IMR-90 (cell line): ENCODE measurements at regions not wholly inside any gene's neighbourhood (a gene's known extent, or its start where the extent isn't known, plus 50 kb on each side); places are given as distances from the start of the nearest gene placed in this dataset.

Source experiments
- ATAC-seq: fragments of 200-7000 bp; cut with Tn5 transposase; 2 replicates; pipeline ENCODE4 v1.9.1; 2020; ENCODE audit warnings: low read depth, mild to moderate bottlenecking, moderate library complexity
- BruUV-seq: library from RNA; stranded (reverse); fragments of 400-500 nt; replicated peaks from 2 replicates; lab custom pipeline; 2021; lab: Mats Ljungman, UMichigan
- CTCF ChIA-PET: fragments of 300-600 bp; formaldehyde crosslinking; extraction: SDS; loops from one replicate; lab custom pipeline; 2021; ENCODE audit warnings: antibody characterized with exemption; lab: Yijun Ruan, JAX
- POLR2A ChIA-PET: fragments of 300-600 bp; sonication (Branson Sonifier 250); formaldehyde crosslinking; loops from one replicate; lab custom pipeline; 2022; ENCODE audit warnings: antibody characterized with exemption; ENCODE audit not compliant: unreplicated experiment; lab: Charles Lee
- DNase-seq: peaks from one replicate; pipeline ENCODE4 v3.0.0; 2013
- H2AFZ ChIP-seq: replicated peaks from 2 replicates; pipeline ENCODE3; 2013; ENCODE audit warnings: low read length, mild to moderate bottlenecking; ENCODE audit not compliant: poor library complexity
- H2AK5ac ChIP-seq: 2 replicates; pipeline ENCODE4 v1.6.1; 2013; ENCODE audit warnings: low read depth, low read length, inconsistent platforms
- H2AK9ac ChIP-seq: replicated peaks from 2 replicates; pipeline ENCODE3; 2013; ENCODE audit warnings: mild to moderate bottlenecking, low read depth, low read length, moderate library complexity; ENCODE audit not compliant: poor library complexity
- H2BK120ac ChIP-seq: 2 replicates; pipeline ENCODE4 v1.6.1; 2013; ENCODE audit warnings: low read depth, low read length, inconsistent platforms
- H2BK15ac ChIP-seq: 3 replicates; pipeline ENCODE4 v1.6.1; 2013; ENCODE audit warnings: low read depth, low read length, inconsistent platforms
- H2BK20ac ChIP-seq: 2 replicates; pipeline ENCODE4 v1.6.1; 2013; ENCODE audit warnings: low read depth, mild to moderate bottlenecking, inconsistent platforms, low read length, moderate library complexity
- H2BK5ac ChIP-seq: 2 replicates; pipeline ENCODE4 v1.6.1; 2013; ENCODE audit warnings: mild to moderate bottlenecking, low read depth, low read length, inconsistent platforms; ENCODE audit not compliant: poor library complexity, severe bottlenecking
- H3K14ac ChIP-seq: replicated peaks from 2 replicates; pipeline ENCODE4 v1.6.1; 2013; ENCODE audit warnings: low read depth, low read length, inconsistent platforms
- H3K18ac ChIP-seq: 2 replicates; pipeline ENCODE4 v1.6.1; 2013; ENCODE audit warnings: low read depth, low read length, control low read depth
- H3K23ac ChIP-seq: 2 replicates; pipeline ENCODE4 v1.6.1; 2013; ENCODE audit warnings: low read depth, low read length, inconsistent platforms
- H3K27ac ChIP-seq: 2 replicates; pipeline ENCODE4 v1.5.1; 2013; ENCODE audit warnings: mild to moderate bottlenecking, control low read depth, low read length; ENCODE audit not compliant: insufficient read depth
- H3K27me3 ChIP-seq: 2 replicates; pipeline ENCODE4 v1.6.1; 2013; ENCODE audit warnings: low read length; ENCODE audit not compliant: control insufficient read depth, insufficient read depth
- H3K36me3 ChIP-seq: 2 replicates; pipeline ENCODE4 v1.6.1; 2013; ENCODE audit warnings: low read length, mixed read lengths; ENCODE audit not compliant: control insufficient read depth, insufficient read depth
- H3K4ac ChIP-seq: 2 replicates; pipeline ENCODE4 v1.6.1; 2013; ENCODE audit warnings: low read depth, low read length, inconsistent platforms
- H3K4me1 ChIP-seq: 2 replicates; pipeline ENCODE4 v1.6.1; 2013; ENCODE audit warnings: low read length, mixed read lengths; ENCODE audit not compliant: control insufficient read depth, insufficient read depth
- H3K4me2 ChIP-seq: 2 replicates; pipeline ENCODE4 v1.6.1; 2013; ENCODE audit warnings: low read depth, mild to moderate bottlenecking, control low read depth, low read length, moderate library complexity
- H3K4me3 ChIP-seq: 2 replicates; pipeline ENCODE4 v1.5.1; 2013; ENCODE audit warnings: low read depth, mild to moderate bottlenecking, control low read depth, low read length, moderate library complexity; ENCODE audit not compliant: insufficient read depth
- H3K56ac ChIP-seq: 2 replicates; pipeline ENCODE4 v1.6.1; 2013; ENCODE audit warnings: low read length, inconsistent platforms; ENCODE audit not compliant: insufficient read depth; ENCODE audit errors: extremely low read depth
- H3K79me1 ChIP-seq, 2 experiments: 2 replicates each; pipeline ENCODE4 v1.6.1; 2013; ENCODE audit warnings: low read length in 2 of 2, inconsistent platforms in 1 of 2, low read depth in 1 of 2
- H3K9ac ChIP-seq: 2 replicates; pipeline ENCODE4 v1.6.1; 2013; ENCODE audit warnings: low read depth, low read length, control low read depth
- H3K9me1 ChIP-seq: 2 replicates; pipeline ENCODE4 v1.6.1; 2013; ENCODE audit warnings: low read length, inconsistent platforms; ENCODE audit not compliant: insufficient read depth
- H3K9me3 ChIP-seq: 2 replicates; pipeline ENCODE4 v1.6.1; 2013; ENCODE audit warnings: low read length; ENCODE audit not compliant: control insufficient read depth, insufficient read depth
- H4K20me1 ChIP-seq: 2 replicates; pipeline ENCODE4 v1.6.1; 2013; ENCODE audit warnings: low read length, inconsistent platforms; ENCODE audit not compliant: insufficient read depth
- H4K5ac ChIP-seq: 2 replicates; pipeline ENCODE4 v1.6.1; 2013; ENCODE audit warnings: mild to moderate bottlenecking, low read depth, low read length, control low read depth
- H4K8ac ChIP-seq, 2 experiments: 2 replicates each; pipeline ENCODE4 v1.6.1; 2013; ENCODE audit warnings: low read depth in 2 of 2, low read length in 2 of 2, control low read depth in 1 of 2, inconsistent platforms in 1 of 2
- H4K91ac ChIP-seq: 2 replicates; pipeline ENCODE4 v1.6.1; 2013; ENCODE audit warnings: low read depth, low read length, inconsistent platforms; ENCODE audit not compliant: insufficient read depth
- BHLHE40 ChIP-seq: fragments of 150-350 bp; IDR thresholded peaks from 2 replicates; pipeline ENCODE4 v1.6.1; 2016; ENCODE audit warnings: mild to moderate bottlenecking, low read depth, low read length
- CEBPB ChIP-seq: IDR thresholded peaks from 2 replicates; pipeline ENCODE4 v1.6.1; 2012; ENCODE audit warnings: low read depth, low read length, improper control_type of control experiment
- CHD1 ChIP-seq: IDR thresholded peaks from 2 replicates; pipeline ENCODE4 v1.6.1; 2012; ENCODE audit warnings: low read depth, low read length, improper control_type of control experiment
- CTCF ChIP-seq: conservative IDR thresholded peaks from 2 replicates; pipeline ENCODE4 v1.5.1; 2012; ENCODE audit warnings: mild to moderate bottlenecking, low read depth, low read length, improper control_type of control experiment
- ELK1 ChIP-seq: fragments of 150-350 bp; IDR thresholded peaks from 2 replicates; pipeline ENCODE4 v1.6.1; 2016; ENCODE audit warnings: low read depth, mild to moderate bottlenecking, low read length, moderate library complexity, borderline replicate concordance
- FOS ChIP-seq: fragments of 150-350 bp; IDR thresholded peaks from 2 replicates; pipeline ENCODE4 v1.6.1; 2016; ENCODE audit warnings: low read depth, low read length
- MAFK ChIP-seq: IDR thresholded peaks from 2 replicates; pipeline ENCODE4 v1.6.1; 2012; ENCODE audit warnings: low read depth, low read length, improper control_type of control experiment
- MAZ ChIP-seq: IDR thresholded peaks from 2 replicates; pipeline ENCODE4 v1.6.1; 2012; ENCODE audit warnings: low read depth, mild to moderate bottlenecking, low read length, improper control_type of control experiment, moderate library complexity, borderline replicate concordance
- MXI1 ChIP-seq: IDR thresholded peaks from 2 replicates; pipeline ENCODE4 v1.6.1; 2012; ENCODE audit warnings: low read depth, mild to moderate bottlenecking, low read length, moderate library complexity, borderline replicate concordance
- NFE2L2 ChIP-seq: fragments of 150-350 bp; IDR thresholded peaks from 2 replicates; pipeline ENCODE4 v1.6.1; 2016; ENCODE audit warnings: low read depth, mild to moderate bottlenecking, low read length
- POLR2A ChIP-seq: IDR thresholded peaks from 2 replicates; pipeline ENCODE4 v1.6.1; 2012; ENCODE audit warnings: mild to moderate bottlenecking, low read depth, low read length
- RAD21 ChIP-seq: IDR thresholded peaks from 2 replicates; pipeline ENCODE4 v1.6.1; 2012; ENCODE audit warnings: low read length, improper control_type of control experiment
- RCOR1 ChIP-seq: IDR thresholded peaks from 2 replicates; pipeline ENCODE4 v1.6.1; 2012; ENCODE audit warnings: mild to moderate bottlenecking, low read length, improper control_type of control experiment; ENCODE audit not compliant: insufficient replicate concordance
- RFX5 ChIP-seq: IDR thresholded peaks from 2 replicates; pipeline ENCODE4 v1.8.0; 2012; ENCODE audit warnings: low read depth, mild to moderate bottlenecking, low read length, moderate library complexity
- SMC3 ChIP-seq: fragments of 150-350 bp; IDR thresholded peaks from 2 replicates; pipeline ENCODE4 v1.6.1; 2016; ENCODE audit warnings: low read depth, mild to moderate bottlenecking, antibody characterized with exemption, low read length, moderate library complexity
- USF2 ChIP-seq: fragments of 150-350 bp; IDR thresholded peaks from 2 replicates; pipeline ENCODE4 v1.6.1; 2017; ENCODE audit warnings: mild to moderate bottlenecking, antibody characterized with exemption, low read length, low read depth
- dilution Hi-C: fragments of 300-500 bp; cut with HindIII; formaldehyde crosslinking; loops from one replicate; pipeline ENCODE4 v1.14.3; 2018; ENCODE audit warnings: low sequenced_read_pairs; ENCODE audit not compliant: unreplicated experiment
- in situ Hi-C: fragments of 300-500 bp; cut with MboI; formaldehyde crosslinking; loops from 3 replicates; pipeline ENCODE4 v1.14.3; 2019; ENCODE audit warnings: low sequenced_read_pairs, inconsistent platforms, mixed read lengths
- intact Hi-C: fragments of 100-400 bp; cut with micrococcal nuclease; formaldehyde crosslinking; loops from 2 replicates; pipeline ENCODE4 v1.10.0; 2022

GRCh38 chr3:80898211-80898610, 863.2 kb downstream of the GBE1 start:
- Histone ChIP-seq H2AK5ac (no peak overlapping the region), H2BK5ac (no peak overlapping the region), H3K27me3 (no peaks in the 10 kb centered on the region), H2BK120ac (no peak overlapping the region), H4K20me1 (no peaks in the 10 kb centered on the region), H3K4me2 (no peak overlapping the region), H3K79me1 (no peaks in the 10 kb centered on the region), H4K91ac (no peak overlapping the region), H3K4me1 (no peaks in the 10 kb centered on the region), H3K4ac (no peak overlapping the region), H3K18ac (no peak overlapping the region), H3K9ac (no peak overlapping the region), H4K8ac (no peak overlapping the region), H2AK9ac (no peak overlapping the region), H3K4me3 (no peak overlapping the region), H3K56ac (no peak overlapping the region), H3K9me3 (peaks cover 3% of the 10 kb centered on the region; the same call in 1 of the 2 replicates), H3K9me1 (no peaks in the 10 kb centered on the region), H4K5ac (no peak overlapping the region), H2AFZ (no peak overlapping the region), H2BK20ac (no peak overlapping the region), H3K36me3 (no peaks in the 10 kb centered on the region), H3K27ac (no peak overlapping the region), H2BK15ac (no peak overlapping the region), H3K23ac (no peak overlapping the region), H3K14ac (no peak overlapping the region)
- TF ChIP-seq USF2 (no peak), BHLHE40 (no peak), MAFK (no peak), CHD1 (no peak), SMC3 (no peak), ELK1 (no peak), POLR2A (no peak), RCOR1 (no peak), CEBPB (no peak), RFX5 (no peak), RAD21 (no peak), FOS (no peak), MXI1 (no peak), NFE2L2 (no peak), MAZ (no peak), CTCF (no peak)
- in situ Hi-C loops (no loop called here), intact Hi-C loops (no loop called here), dilution Hi-C loops (no loop called here)
- POLR2A ChIA-PET: no interaction called here
- DNase-seq (no peak), ATAC-seq (no peak)
- CTCF ChIA-PET: no interaction called here
- BruUV-seq: no TSS peak
